Mucosa of descending colon (tissue), 3 donors: ENCODE measurements at regions not wholly inside any gene's neighbourhood (a gene's known extent, or its start where the extent isn't known, plus 50 kb on each side); places are given as distances from the start of the nearest gene placed in this dataset.
"Not testable (repeated sequence)": the region's sequence is repeated elsewhere in the genome, so short reads cannot be mapped to it uniquely, and the experiment has no call there.

ENCODE experiments used
- ATAC-seq: fragments of 200-7000 bp; cut with Tn5 transposase; one replicate; pipeline ENCODE4 v1.9.1; 2020; ENCODE audit warnings: mild to moderate bottlenecking, moderate library complexity
- DNase-seq, 3 donors: peaks; one replicate each; pipeline ENCODE4 v3.0.0-alpha.2; 2020
- H3K36me3 ChIP-seq: fragments of 200-600 bp; one replicate; pipeline ENCODE4 v1.8.0; 2021; ENCODE audit warnings: low read depth, mild to moderate bottlenecking
- H3K4me1 ChIP-seq: fragments of 200-600 bp; one replicate; pipeline ENCODE4 v1.8.0; 2021; ENCODE audit warnings: low read depth, mild to moderate bottlenecking
- H3K4me3 ChIP-seq: fragments of 200-600 bp; one replicate; pipeline ENCODE4 v1.8.0; 2021; ENCODE audit warnings: mild to moderate bottlenecking
- H3K9me3 ChIP-seq: fragments of 200-600 bp; one replicate; pipeline ENCODE4 v1.8.0; 2021; ENCODE audit warnings: mild to moderate bottlenecking
- CTCF ChIP-seq: fragments of 200-600 bp; IDR thresholded peaks from one replicate; pipeline ENCODE4 v1.8.0; 2022; ENCODE audit warnings: antibody characterized with exemption, mild to moderate bottlenecking
- intact Hi-C, 2 donors: fragments of 100-400 bp; cut with DNase I in 1 of 2; cut with micrococcal nuclease in 1 of 2; formaldehyde crosslinking; loops; one replicate each; pipeline versions ENCODE4 v1.11.0 to v1.11.1; 2022; cut with DNase I, micrococcal nuclease
- donor health status: DM: no; HTN: no; CAD: no; lungs with moderate emphysema.
- donor health status: DM: no; HTN: no; CAD: no.
- donor health status: DM: no; HTN: yes; CAD: no.

GRCh38 chr2:161063946-161064306, 96.3 kb upstream of the TANK start:
- intact Hi-C loops: no loop called here
- no peak for TF ChIP-seq CTCF
- no peak for DNase-seq
- no peak overlapping the region for H3K4me3 ChIP-seq
- H3K36me3 ChIP-seq: no peaks in the 10 kb centered on the region
- ATAC-seq: no peak
- H3K9me3 ChIP-seq: no peaks in the 10 kb centered on the region
- H3K4me1 ChIP-seq: peaks cover 2% of the 10 kb centered on the region

- no peak for ATAC-seq
- H3K4me3 ChIP-seq: no peak overlapping the region
- H3K4me1 ChIP-seq: peaks cover 2% of the 10 kb centered on the region
- TF ChIP-seq CTCF: no peak
- intact Hi-C loops: no loop called here
- no peaks in the 10 kb centered on the region for H3K36me3 ChIP-seq
- no peak for DNase-seq
- H3K9me3 ChIP-seq: no peaks in the 10 kb centered on the region
Measured at GRCh38 chr2:161067846-161068350, 92.3 kb upstream of the TANK start.

- H3K4me3 ChIP-seq: no peak overlapping the region
- no peak for TF ChIP-seq CTCF
- DNase-seq: no peak
- H3K4me1 ChIP-seq: peaks cover under 1% of the 10 kb centered on the region
- no peaks in the 10 kb centered on the region for H3K9me3 ChIP-seq
- intact Hi-C loops: no loop called here
- ATAC-seq: no peak
- no peaks in the 10 kb centered on the region for H3K36me3 ChIP-seq
Measured at GRCh38 chr2:161068670-161069069, 91.6 kb upstream of the TANK start.

- no peaks in the 10 kb centered on the region for H3K9me3 ChIP-seq
- no peak for TF ChIP-seq CTCF
- ATAC-seq: no peak
- H3K4me3 ChIP-seq: no peak overlapping the region
- intact Hi-C loops: no loop called here
- no peaks in the 10 kb centered on the region for H3K4me1 ChIP-seq
- no peaks in the 10 kb centered on the region for H3K36me3 ChIP-seq
- DNase-seq: no peak
Measured at GRCh38 chr2:161070693-161071479, 89.3 kb upstream of the TANK start.

GRCh38 chr2:161072436-161072835, 87.8 kb upstream of the TANK start:
- DNase-seq, H3K4me3 ChIP-seq, H3K36me3 ChIP-seq, intact Hi-C loops, H3K4me1 ChIP-seq, ATAC-seq, H3K9me3 ChIP-seq: not testable (repeated sequence)

- ATAC-seq (no peak), DNase-seq (no peak)
- H3K36me3 ChIP-seq: no peaks in the 10 kb centered on the region
- intact Hi-C loops: no loop called here
- no peaks in the 10 kb centered on the region for H3K4me1 ChIP-seq
- no peaks in the 10 kb centered on the region for H3K9me3 ChIP-seq
- H3K4me3 ChIP-seq: no peak overlapping the region
- TF ChIP-seq CTCF: no peak
Measured at GRCh38 chr2:161075701-161076100, 84.5 kb upstream of the TANK start.
